Kidney glomerular epithelial cell (primary cell): ENCODE measurements at regions not wholly inside any gene's neighbourhood (a gene's known extent, or its start where the extent isn't known, plus 50 kb on each side); places are given as distances from the start of the nearest gene placed in this dataset.
A peak's percentile ranks its signal among the peaks of the same experiment; 100 is the strongest.
"Not testable (repeated sequence)": the region's sequence is repeated elsewhere in the genome, so short reads cannot be mapped to it uniquely, and the experiment has no call there.

ENCODE experiments used
- DNase-seq: peaks from one replicate; lab custom pipeline; 2025; lab: John Stamatoyannopoulos, UW

DNA sequence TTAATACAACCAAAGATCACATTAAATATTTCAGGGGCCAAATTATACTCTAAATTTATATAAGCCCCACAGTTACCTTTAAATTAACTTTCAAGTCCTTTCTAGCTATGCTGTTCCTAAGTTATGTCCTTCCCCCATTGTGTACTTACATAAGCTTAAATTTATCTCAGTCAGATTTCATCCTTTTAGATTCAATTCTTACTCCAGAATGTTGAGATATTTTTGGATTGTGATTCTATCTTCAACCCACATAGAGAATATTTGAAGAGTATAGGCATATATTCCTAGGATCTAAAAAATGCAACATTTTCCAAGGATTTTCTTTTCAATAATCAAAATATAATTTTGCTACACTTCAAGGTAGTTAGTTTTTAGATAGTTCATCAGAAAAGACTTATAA is 242.8 kb downstream of the KCNE4 start:
- DNase-seq, result no peak

- DNase-seq, result no peak
Measured at GRCh38 chr2:223297788-223298187, 245.8 kb downstream of the KCNE4 start.

GRCh38 chr2:223298329-223298728 is 246.3 kb downstream of the KCNE4 start:
- not testable (repeated sequence) for DNase-seq

DNA sequence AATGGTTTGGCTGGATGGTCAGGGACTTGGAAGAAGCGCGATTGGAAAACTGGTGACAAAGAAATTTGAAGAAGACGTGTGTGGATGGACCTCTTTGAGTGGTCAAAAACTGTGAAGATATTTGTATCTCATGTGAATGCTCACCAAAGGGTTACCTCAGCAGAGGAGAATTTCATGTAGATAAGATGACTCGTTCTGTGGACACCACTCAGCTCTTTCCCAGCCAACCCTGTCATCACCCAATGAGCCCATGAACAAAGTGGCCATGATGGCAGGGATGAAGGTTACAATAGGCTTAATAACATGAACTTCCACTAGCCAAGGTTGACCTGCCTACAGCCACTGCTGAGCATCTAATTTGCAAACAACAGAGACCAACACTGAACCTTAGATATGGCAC is 248.3 kb downstream of the KCNE4 start:
- DNase-seq, result no peak

GRCh38 chr2:223306371-223306770 is 254.4 kb downstream of the KCNE4 start:
- no peak for DNase-seq

GRCh38 chr2:223311889-223312680 is 260.1 kb downstream of the KCNE4 start:
- no peak for DNase-seq

GRCh38 chr2:223313101-223313500 is 261.1 kb downstream of the KCNE4 start:
- DNase-seq, result no peak

GRCh38 chr2:223314811-223315210 is 262.8 kb downstream of the KCNE4 start:
- peak; percentile 32 for DNase-seq

- no peak for DNase-seq
Measured at GRCh38 chr2:223315813-223316212, 263.8 kb downstream of the KCNE4 start.

- no peak for DNase-seq
Measured at GRCh38 chr2:223316342-223316741, 264.4 kb downstream of the KCNE4 start.

DNA sequence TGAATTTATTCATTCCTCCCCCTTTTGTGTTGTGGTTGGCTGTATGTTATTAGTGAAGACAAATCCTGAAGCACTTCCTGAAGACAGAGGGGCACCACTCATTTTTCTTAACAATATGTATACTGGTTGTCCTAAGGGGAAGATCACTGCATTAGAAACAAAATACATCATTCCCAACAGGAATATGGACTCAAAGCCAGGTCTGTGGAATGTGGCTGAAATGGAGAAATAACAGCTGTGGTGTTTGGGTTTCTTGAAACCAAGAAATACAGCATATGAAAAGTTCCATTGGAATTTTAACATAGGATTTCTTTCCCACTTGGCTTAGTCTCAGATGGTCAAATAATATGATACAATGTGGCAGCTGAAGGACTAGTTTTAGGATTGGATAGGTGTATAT is 267.6 kb downstream of the KCNE4 start:
- DNase-seq, result no peak

GRCh38 chr2:223324402-223324801 is 272.4 kb downstream of the KCNE4 start:
- no peak for DNase-seq

DNA sequence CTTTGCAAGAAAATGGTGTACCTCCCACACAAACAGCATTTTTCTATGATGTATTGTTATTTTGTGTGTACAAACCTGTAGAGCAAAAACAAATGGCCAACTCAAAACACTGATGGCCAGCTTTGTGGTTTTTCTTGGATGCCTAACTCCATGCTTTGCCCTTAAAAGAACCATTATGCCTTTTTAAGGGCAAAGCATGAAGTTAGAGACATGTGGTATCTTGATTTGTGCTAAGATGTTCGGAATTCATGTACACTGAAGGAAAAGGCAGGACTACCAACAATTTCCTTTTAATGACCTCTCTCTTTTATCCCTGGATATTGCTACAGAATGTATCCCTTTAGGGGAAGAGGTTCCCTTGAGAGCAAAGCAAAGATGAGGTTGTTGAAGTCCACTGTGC is 273.6 kb downstream of the SCG2 start:
- no peak for DNase-seq

DNA sequence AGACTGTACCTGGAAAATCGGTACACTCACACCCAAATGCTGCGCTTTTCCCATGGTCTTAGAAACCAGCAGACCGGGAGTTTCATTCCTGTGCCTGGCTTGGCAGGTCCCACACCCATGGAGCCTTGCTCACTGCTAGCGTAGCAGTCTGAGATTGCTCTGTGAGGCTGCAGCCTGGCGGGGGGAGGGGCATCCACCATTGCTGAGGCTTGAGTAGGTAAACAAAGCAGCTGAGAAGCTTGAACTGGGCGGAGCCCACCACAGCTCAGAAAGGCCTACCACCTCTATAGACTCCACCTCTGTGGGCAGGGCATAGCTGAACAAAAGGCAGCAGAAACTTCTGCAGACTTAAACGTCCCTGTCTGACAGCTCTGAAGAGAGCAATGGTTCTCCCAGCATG is 271.4 kb downstream of the SCG2 start:
- DNase-seq, result not testable (repeated sequence)

- DNase-seq, result no peak
Measured at GRCh38 chr2:223338016-223338415, 264.1 kb downstream of the SCG2 start.

GRCh38 chr2:223357076-223357475 is 245.1 kb downstream of the SCG2 start:
- DNase-seq, result no peak

GRCh38 chr2:223363085-223363484 is 239.1 kb downstream of the SCG2 start:
- DNase-seq, result no peak

GRCh38 chr2:223365158-223365679 is 236.9 kb downstream of the SCG2 start:
- no peak for DNase-seq

DNA sequence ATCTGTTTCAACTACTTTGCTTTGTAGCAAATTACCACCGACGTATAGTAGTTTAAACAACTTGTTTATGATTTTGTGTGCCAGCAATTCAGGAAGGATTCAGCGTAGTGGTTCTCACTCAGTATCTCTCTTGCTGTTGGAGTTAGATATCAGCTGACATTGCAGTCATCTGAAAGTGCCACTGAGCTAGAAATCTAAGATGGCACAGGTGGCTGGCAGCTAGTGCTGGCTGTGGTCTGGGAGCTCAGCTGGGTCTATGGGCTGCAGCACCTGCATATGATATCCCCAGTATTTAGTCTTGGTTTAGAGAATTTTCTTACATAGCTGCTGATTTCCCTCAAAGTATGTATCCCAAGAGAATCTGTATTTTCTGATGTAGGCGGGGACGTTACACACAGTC is 235.6 kb downstream of the SCG2 start:
- no peak for DNase-seq

GRCh38 chr2:223368481-223368880 is 233.7 kb downstream of the SCG2 start:
- DNase-seq, result no peak

GRCh38 chr2:223369889-223370288 is 232.3 kb downstream of the SCG2 start:
- no peak for DNase-seq

- no peak for DNase-seq
Measured at GRCh38 chr2:223383315-223383714, 218.8 kb downstream of the SCG2 start.

- DNase-seq, result no peak
Measured at GRCh38 chr2:223386189-223386588, 216.0 kb downstream of the SCG2 start.

DNA sequence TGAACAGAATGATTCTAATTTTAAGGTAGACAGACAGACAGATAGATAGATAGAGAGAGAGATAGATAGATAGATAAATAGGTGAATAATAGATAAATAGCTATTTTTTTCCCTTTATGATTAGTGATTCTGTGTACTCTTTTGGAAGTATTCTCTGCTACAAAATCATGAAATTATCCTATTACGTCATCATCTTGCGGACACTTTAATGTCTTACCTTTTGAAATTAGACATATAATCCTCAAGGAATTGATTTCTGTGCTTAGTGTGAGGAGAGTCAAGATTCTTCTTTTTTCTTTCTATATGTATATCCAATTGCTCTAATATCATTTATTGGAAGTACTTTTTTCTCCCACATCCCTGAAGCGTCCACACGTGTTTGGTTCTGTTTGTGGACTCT is 215.2 kb downstream of the SCG2 start:
- no peak for DNase-seq
